ENCODE measurements at regions not wholly inside any gene's neighbourhood (a gene's known extent, or its start where the extent isn't known, plus 50 kb on each side); places are given as distances from the start of the nearest gene placed in this dataset.

- Histone ChIP-seq H3K4me3 (ENCODE audit: low read length) (no peak overlapping the region), H3K4me2 (ENCODE audit: low read length) (no peak overlapping the region), H3K27me3 (ENCODE audit: low read depth, low read length) (peaks cover 55% of the 10 kb centered on the region), H3K36me3 (replicated peaks; ENCODE audit: low read depth, low read length) (no peaks in the 10 kb centered on the region), H3K79me2 (ENCODE audit: low read length) (no peaks in the 10 kb centered on the region), H3K4me1 (ENCODE audit: low read length) (no peaks in the 10 kb centered on the region), H2AFZ (ENCODE audit: low read depth, low read length) (no peak overlapping the region), H4K20me1 (ENCODE audit: insufficient read depth, low read length) (no peaks in the 10 kb centered on the region), H3K9ac (ENCODE audit: low read length) (no peak overlapping the region), H3K27ac (ENCODE audit: low read length) (no peak overlapping the region), H3K9me3 (ENCODE audit: insufficient read depth, low read length) (no peaks in the 10 kb centered on the region)
- TF ChIP-seq EZH2phosphoT487 (IDR thresholded peaks at IDR 0.05; ENCODE audit: low read depth) (no peak), CTCF (IDR thresholded peaks at IDR 0.05; ENCODE audit: low read depth, low read length) (no peak)
These were observed 200.1 kb downstream of the BMP7 start for GRCh38 chr20:57066126-57066900.

GRCh38 chr20:57069442-57069841, 197.0 kb downstream of the BMP7 start:
- Histone ChIP-seq H3K27me3 (ENCODE audit: low read depth, low read length) (peaks cover 55% of the 10 kb centered on the region), H3K4me2 (ENCODE audit: low read length) (no peak overlapping the region), H3K27ac (ENCODE audit: low read length) (no peak overlapping the region), H3K9me3 (ENCODE audit: insufficient read depth, low read length) (no peaks in the 10 kb centered on the region), H3K4me1 (ENCODE audit: low read length) (no peaks in the 10 kb centered on the region), H4K20me1 (ENCODE audit: insufficient read depth, low read length) (no peaks in the 10 kb centered on the region), H3K9ac (ENCODE audit: low read length) (no peak overlapping the region), H3K36me3 (replicated peaks; ENCODE audit: low read depth, low read length) (no peaks in the 10 kb centered on the region), H2AFZ (ENCODE audit: low read depth, low read length) (no peak overlapping the region), H3K4me3 (ENCODE audit: low read length) (no peak overlapping the region), H3K79me2 (ENCODE audit: low read length) (no peaks in the 10 kb centered on the region)
- no peak for TF ChIP-seq CTCF (IDR thresholded peaks at IDR 0.05; ENCODE audit: low read depth, low read length)
- no peak for TF ChIP-seq EZH2phosphoT487 (IDR thresholded peaks at IDR 0.05; ENCODE audit: low read depth)

- Histone ChIP-seq H2AFZ (ENCODE audit: low read depth, low read length) (no peak overlapping the region), H4K20me1 (ENCODE audit: insufficient read depth, low read length) (no peaks in the 10 kb centered on the region), H3K9ac (ENCODE audit: low read length) (no peak overlapping the region), H3K36me3 (replicated peaks; ENCODE audit: low read depth, low read length) (no peaks in the 10 kb centered on the region), H3K9me3 (ENCODE audit: insufficient read depth, low read length) (no peaks in the 10 kb centered on the region), H3K27me3 (ENCODE audit: low read depth, low read length) (peaks cover 55% of the 10 kb centered on the region), H3K4me3 (ENCODE audit: low read length) (no peak overlapping the region), H3K79me2 (ENCODE audit: low read length) (no peaks in the 10 kb centered on the region), H3K27ac (ENCODE audit: low read length) (no peak overlapping the region), H3K4me2 (ENCODE audit: low read length) (no peak overlapping the region), H3K4me1 (ENCODE audit: low read length) (no peaks in the 10 kb centered on the region)
- TF ChIP-seq CTCF (IDR thresholded peaks at IDR 0.05; ENCODE audit: low read depth, low read length) (no peak), EZH2phosphoT487 (IDR thresholded peaks at IDR 0.05; ENCODE audit: low read depth) (no peak)
These were observed 196.1 kb downstream of the BMP7 start for GRCh38 chr20:57070296-57070695.

DNA sequence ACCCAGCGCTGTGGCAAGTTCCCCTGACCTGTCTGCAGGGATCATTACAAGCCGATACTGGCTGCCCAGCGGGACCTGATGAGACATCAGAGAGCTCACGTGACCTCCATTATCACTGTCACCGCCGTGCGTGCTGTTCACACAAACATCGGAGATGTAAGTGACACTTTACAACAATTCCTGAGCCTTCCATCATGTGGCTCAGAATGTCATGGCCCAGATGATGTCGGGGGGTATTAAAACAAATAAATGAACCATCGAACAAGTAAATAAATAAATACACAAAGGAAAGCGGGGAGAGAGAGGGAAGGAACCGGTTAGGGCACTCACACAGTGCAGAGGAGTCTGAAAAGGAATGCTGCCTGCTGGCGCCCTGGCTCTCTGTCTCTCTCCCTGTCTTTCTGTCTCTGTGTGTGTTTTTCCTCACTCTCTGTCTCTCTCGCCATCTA, 195.1 kb downstream of the BMP7 start:
- H4K20me1 ChIP-seq (ENCODE audit: insufficient read depth, low read length) = no peaks in the 10 kb centered on the region
- no peak overlapping the region for H3K27ac ChIP-seq (ENCODE audit: low read length)
- TF ChIP-seq EZH2phosphoT487 (IDR thresholded peaks at IDR 0.05; ENCODE audit: low read depth) = no peak
- no peak for TF ChIP-seq CTCF (IDR thresholded peaks at IDR 0.05; ENCODE audit: low read depth, low read length)
- H3K4me1 ChIP-seq (ENCODE audit: low read length) = no peaks in the 10 kb centered on the region
- H3K79me2 ChIP-seq (ENCODE audit: low read length) = no peaks in the 10 kb centered on the region
- H3K9me3 ChIP-seq (ENCODE audit: insufficient read depth, low read length) = no peaks in the 10 kb centered on the region
- H2AFZ ChIP-seq (ENCODE audit: low read depth, low read length) = no peak overlapping the region
- H3K27me3 ChIP-seq (ENCODE audit: low read depth, low read length) = peaks cover 59% of the 10 kb centered on the region
- H3K36me3 ChIP-seq (replicated peaks; ENCODE audit: low read depth, low read length) = no peaks in the 10 kb centered on the region
- H3K4me3 ChIP-seq (ENCODE audit: low read length) = no peak overlapping the region
- no peak overlapping the region for H3K9ac ChIP-seq (ENCODE audit: low read length)
- H3K4me2 ChIP-seq (ENCODE audit: low read length) = no peak overlapping the region
